H9 (cell line): ENCODE measurements at regions not wholly inside any gene's neighbourhood (a gene's known extent, or its start where the extent isn't known, plus 50 kb on each side); places are given as distances from the start of the nearest gene placed in this dataset.

Experiments
- DNase-seq: peaks from one replicate; pipeline ENCODE4 v3.0.0-alpha.2; 2017
- H2AFZ ChIP-seq: one replicate; pipeline ENCODE4 v1.6.1; 2013; ENCODE audit warnings: mild to moderate bottlenecking, low read length, control low read depth, moderate library complexity
- H2AK5ac ChIP-seq: 2 replicates; pipeline ENCODE4 v1.6.1; 2013; ENCODE audit warnings: low read length, control low read depth, mixed read lengths; ENCODE audit not compliant: insufficient read length
- H2BK120ac ChIP-seq: one replicate; pipeline ENCODE4 v1.6.1; 2013; ENCODE audit warnings: low read depth, mild to moderate bottlenecking, low read length, control low read depth, inconsistent platforms; ENCODE audit not compliant: poor library complexity, severe bottlenecking
- H2BK12ac ChIP-seq: 2 replicates; pipeline ENCODE4 v1.6.1; 2013; ENCODE audit warnings: low read length, control low read depth, mixed read lengths, low read depth; ENCODE audit not compliant: insufficient read length
- H2BK15ac ChIP-seq: 2 replicates; pipeline ENCODE4 v1.6.1; 2013; ENCODE audit warnings: low read depth, low read length, control low read depth
- H2BK20ac ChIP-seq: one replicate; pipeline ENCODE4 v1.6.1; 2013; ENCODE audit warnings: low read depth, mild to moderate bottlenecking, low read length, control low read depth, inconsistent platforms; ENCODE audit not compliant: poor library complexity, severe bottlenecking
- H2BK5ac ChIP-seq: 2 replicates; pipeline ENCODE4 v1.6.1; 2013; ENCODE audit warnings: low read length, control low read depth, mixed read lengths; ENCODE audit not compliant: insufficient read length
- H3K14ac ChIP-seq: 2 replicates; pipeline ENCODE4 v1.6.1; 2013; ENCODE audit warnings: low read length, control low read depth; ENCODE audit not compliant: insufficient read depth
- H3K18ac ChIP-seq: 2 replicates; pipeline ENCODE4 v1.6.1; 2013; ENCODE audit warnings: low read depth, mild to moderate bottlenecking, mixed read lengths, low read length, control low read depth; ENCODE audit not compliant: insufficient read length
- H3K23ac ChIP-seq: 2 replicates; pipeline ENCODE4 v1.6.1; 2013; ENCODE audit warnings: low read length, control low read depth, mixed read lengths, low read depth; ENCODE audit not compliant: insufficient read length
- H3K23me2 ChIP-seq: 2 replicates; pipeline ENCODE4 v1.6.1; 2013; ENCODE audit warnings: low read depth, mild to moderate bottlenecking, mixed read lengths, low read length, control low read depth; ENCODE audit not compliant: insufficient read length, poor library complexity, severe bottlenecking
- H3K27ac ChIP-seq: 2 replicates; pipeline ENCODE4 v1.5.1; 2013; ENCODE audit warnings: low read length, control low read depth, mixed read lengths, low read depth; ENCODE audit not compliant: insufficient read length
- H3K27me3 ChIP-seq: 2 replicates; pipeline ENCODE4 v1.6.1; 2013; ENCODE audit warnings: low read length, control low read depth, inconsistent platforms; ENCODE audit not compliant: insufficient read depth
- H3K4ac ChIP-seq: 2 replicates; pipeline ENCODE4 v1.6.1; 2013; ENCODE audit warnings: low read depth, mild to moderate bottlenecking, control low read depth, inconsistent platforms, low read length, moderate library complexity
- H3K4me1 ChIP-seq: 2 replicates; pipeline ENCODE4 v1.6.1; 2013; ENCODE audit warnings: low read length, control low read depth, inconsistent platforms; ENCODE audit not compliant: insufficient read depth
- H3K4me2 ChIP-seq: 2 replicates; pipeline ENCODE4 v1.6.1; 2013; ENCODE audit warnings: low read length, control low read depth, mixed read lengths; ENCODE audit not compliant: insufficient read length, insufficient read depth
- H3K56ac ChIP-seq: 2 replicates; pipeline ENCODE4 v1.6.1; 2013; ENCODE audit warnings: low read depth, mild to moderate bottlenecking, mixed read lengths, low read length, control low read depth; ENCODE audit not compliant: insufficient read length
- H3K79me1 ChIP-seq: 2 replicates; pipeline ENCODE4 v1.6.1; 2013; ENCODE audit warnings: low read depth, mild to moderate bottlenecking, moderate library complexity, low read length, control low read depth, inconsistent platforms; ENCODE audit not compliant: insufficient read depth, poor library complexity, severe bottlenecking
- H3K79me2 ChIP-seq: 2 replicates; pipeline ENCODE4 v1.6.1; 2013; ENCODE audit warnings: low read length, control low read depth, inconsistent platforms; ENCODE audit not compliant: insufficient read depth
- H3K9ac ChIP-seq: 2 replicates; pipeline ENCODE4 v1.6.1; 2013; ENCODE audit warnings: low read length, control low read depth, mixed read lengths; ENCODE audit not compliant: insufficient read length; ENCODE audit errors: extremely low read depth
- H3K9me3 ChIP-seq: one replicate; pipeline ENCODE4 v1.6.1; 2013; ENCODE audit warnings: low read depth, low read length, inconsistent platforms; ENCODE audit not compliant: control insufficient read depth
- H3T11ph ChIP-seq: one replicate; pipeline ENCODE4 v1.6.1; 2013; ENCODE audit warnings: mild to moderate bottlenecking, low read length, control low read depth, inconsistent platforms
- H4K20me1 ChIP-seq: one replicate; pipeline ENCODE4 v1.6.1; 2013; ENCODE audit not compliant: control insufficient read depth, insufficient read length, insufficient read depth
- H4K5ac ChIP-seq: 2 replicates; pipeline ENCODE4 v1.6.1; 2013; ENCODE audit warnings: low read depth, mild to moderate bottlenecking, mixed read lengths, low read length, control low read depth; ENCODE audit not compliant: insufficient read length
- H4K8ac ChIP-seq: replicated peaks from 2 replicates; pipeline ENCODE4 v1.6.1; 2013; ENCODE audit warnings: low read length, control low read depth, mixed read lengths, low read depth; ENCODE audit not compliant: insufficient read length
- H4K91ac ChIP-seq: 2 replicates; pipeline ENCODE4 v1.6.1; 2013; ENCODE audit warnings: low read depth, mild to moderate bottlenecking, moderate library complexity, mixed read lengths, low read length, control low read depth; ENCODE audit not compliant: insufficient read length
- H3K27ac Mint-ChIP-seq, 3 experiments: 2 replicates in 2 of 3; 3 replicates in 1 of 3; pipeline ENCODE4 v1.8.0; 2020 to 2021; ENCODE audit warnings: mixed read lengths in 3 of 3, mild to moderate bottlenecking in 1 of 3, moderate library complexity in 1 of 3
- H3K27me3 Mint-ChIP-seq: 2 replicates; pipeline ENCODE4 v1.8.0; 2021; ENCODE audit warnings: low read depth, mild to moderate bottlenecking, moderate library complexity, mixed read lengths
- H3K36me3 Mint-ChIP-seq, 3 experiments: 2 replicates in 2 of 3; 3 replicates in 1 of 3; pipeline ENCODE4 v1.8.0; 2020 to 2021; ENCODE audit warnings: low read depth in 3 of 3, mixed read lengths in 3 of 3; ENCODE audit not compliant: insufficient read depth in 1 of 3
- H3K4me1 Mint-ChIP-seq, 2 experiments: 2 replicates each; pipeline ENCODE4 v1.8.0; 2020; ENCODE audit warnings: mixed read lengths in 2 of 2
- H3K4me3 Mint-ChIP-seq, 2 experiments: 2 replicates in 1 of 2; 3 replicates in 1 of 2; pipeline ENCODE4 v1.8.0; 2020 to 2021; ENCODE audit warnings: mild to moderate bottlenecking in 2 of 2, mixed read lengths in 2 of 2, moderate library complexity in 1 of 2
- H3K9me3 Mint-ChIP-seq, 2 experiments: 2 replicates in 1 of 2; 3 replicates in 1 of 2; pipeline ENCODE4 v1.8.0; 2020; ENCODE audit warnings: mild to moderate bottlenecking in 2 of 2, mixed read lengths in 2 of 2, moderate library complexity in 1 of 2
- CTCF ChIP-seq: fragments of 200-600 bp; sonication (generic); conservative IDR thresholded peaks from 3 replicates; pipeline ENCODE4 v1.8.0; 2021; ENCODE audit warnings: antibody characterized with exemption, mild to moderate bottlenecking
- WGBS: extraction: QIAGEN DNeasy Blood & Tissue Kit; methylation state at CpG from one replicate; pipeline ENCODE4 v1.1.7; 2013; ENCODE audit warnings: missing lambda C conversion rate, low lambda C conversion rate, mixed read lengths; ENCODE audit not compliant: insufficient read length; ENCODE audit errors: extremely low coverage; 5-methylcytosine and 5-hydroxymethylcytosine counted together

- H4K91ac ChIP-seq = no peak overlapping the region
- no peak overlapping the region for H2BK12ac ChIP-seq
- no peaks in the 10 kb centered on the region for H3K4me1 ChIP-seq
- no peak overlapping the region for H4K5ac ChIP-seq
- H2BK120ac ChIP-seq = no peak overlapping the region
- peaks cover 4 to 12% of the 10 kb centered on the region in 2 experiments; a peak in 3 of 5 replicates for H3K9me3 Mint-ChIP-seq
- H3T11ph ChIP-seq = no peak overlapping the region
- H3K4me1 Mint-ChIP-seq = no peaks in the 10 kb centered on the region
- H3K4ac ChIP-seq = no peak overlapping the region
- WGBS = no CpG with 5 or more reads among the region's 4 CpGs
- H3K18ac ChIP-seq = no peak overlapping the region
- H2BK20ac ChIP-seq = no peak overlapping the region
- H3K9me3 ChIP-seq = no peaks in the 10 kb centered on the region
- no peak overlapping the region for H2BK15ac ChIP-seq
- no peak overlapping the region for H2AK5ac ChIP-seq
- H3K56ac ChIP-seq = no peak overlapping the region
- no peak overlapping the region for H4K8ac ChIP-seq
- no peak for DNase-seq
- H3K4me2 ChIP-seq = no peak overlapping the region
- H3K9ac ChIP-seq = no peak overlapping the region
- peaks cover 0 to 12% (median 1%) of the 10 kb centered on the region in 3 experiments; a peak in 4 of 7 replicates for H3K36me3 Mint-ChIP-seq
- no peak for TF ChIP-seq CTCF
- H3K27me3 Mint-ChIP-seq = no peaks in the 10 kb centered on the region
- no peaks in the 10 kb centered on the region for H3K79me1 ChIP-seq
- no peaks in the 10 kb centered on the region for H3K23me2 ChIP-seq
- no peak overlapping the region for H2BK5ac ChIP-seq
- no peaks in the 10 kb centered on the region for H3K79me2 ChIP-seq
- no peak overlapping the region for H3K27ac ChIP-seq
- H3K27ac Mint-ChIP-seq = no peak overlapping the region
- no peak overlapping the region for H3K14ac ChIP-seq
- no peaks in the 10 kb centered on the region for H3K27me3 ChIP-seq
- no peak overlapping the region for H2AFZ ChIP-seq
- no peak overlapping the region for H3K23ac ChIP-seq
- no peaks in the 10 kb centered on the region for H4K20me1 ChIP-seq
- no peak overlapping the region for H3K4me3 Mint-ChIP-seq
Observed at GRCh38 chr7:145462463-145462862, 626.6 kb upstream of the TPK1 start.
